Left ventricle myocardium inferior (tissue), 1 donor: ENCODE measurements at regions not wholly inside any gene's neighbourhood (a gene's known extent, or its start where the extent isn't known, plus 50 kb on each side); places are given as distances from the start of the nearest gene placed in this dataset.

Experiments
- DNase-seq: peaks from one replicate; pipeline ENCODE4 v3.0.0-alpha.2; 2020
- H3K27ac ChIP-seq: fragments of 200-600 bp; replicated peaks from 2 replicates; pipeline ENCODE4 v1.8.0; 2021
- H3K27me3 ChIP-seq: fragments of 200-600 bp; 2 replicates; pipeline ENCODE4 v1.8.0; 2021; ENCODE audit warnings: low read depth
- H3K36me3 ChIP-seq: fragments of 200-600 bp; 2 replicates; pipeline ENCODE4 v1.8.0; 2021
- H3K4me1 ChIP-seq: fragments of 200-600 bp; 2 replicates; pipeline ENCODE4 v1.8.0; 2021
- H3K4me3 ChIP-seq: fragments of 200-600 bp; 2 replicates; pipeline ENCODE4 v1.8.0; 2021; ENCODE audit warnings: mild to moderate bottlenecking, moderate library complexity
- H3K9me3 ChIP-seq: fragments of 200-600 bp; replicated peaks from 2 replicates; pipeline ENCODE4 v1.8.0; 2021
- CTCF ChIP-seq: fragments of 200-600 bp; IDR thresholded peaks from 2 replicates; pipeline ENCODE4 v1.8.0; 2021; ENCODE audit warnings: antibody characterized with exemption, mild to moderate bottlenecking, borderline replicate concordance
- intact Hi-C: fragments of 100-400 bp; cut with micrococcal nuclease; formaldehyde crosslinking; loops from one replicate; pipeline ENCODE4 v1.11.0; 2022
- donor health status: DM: no; HTN: yes; CAD: no; lungs with severe emphysema.

GRCh38 chr16:74080311-74080710, 216.3 kb upstream of the PSMD7 start:
- H3K9me3 ChIP-seq: peaks cover 5% of the 10 kb centered on the region
- intact Hi-C loops: no loop called here
- no peak overlapping the region for H3K4me3 ChIP-seq
- H3K4me1 ChIP-seq: no peaks in the 10 kb centered on the region
- DNase-seq: no peak
- no peak overlapping the region for H3K27ac ChIP-seq
- peaks cover 4% of the 10 kb centered on the region for H3K27me3 ChIP-seq
- no peak for TF ChIP-seq CTCF
- no peaks in the 10 kb centered on the region for H3K36me3 ChIP-seq

DNA sequence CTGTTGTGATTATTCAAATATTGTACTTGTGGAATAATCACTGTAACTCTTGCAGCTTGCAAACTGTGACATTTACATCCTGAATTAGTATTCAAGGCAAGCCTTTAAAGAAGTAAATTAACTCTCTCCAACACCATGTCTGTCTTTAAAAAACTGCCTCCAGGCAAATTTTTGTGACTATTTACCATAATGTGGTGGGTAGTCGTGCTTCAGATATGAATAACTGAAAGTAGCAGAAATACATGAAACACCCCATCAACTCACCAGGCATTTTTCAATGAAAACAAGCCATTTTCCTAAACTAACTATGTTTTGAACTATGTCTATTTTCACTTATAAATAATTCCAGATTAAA, 217.4 kb upstream of the PSMD7 start:
- TF ChIP-seq CTCF: no peak
- Histone ChIP-seq H3K27ac (no peak overlapping the region), H3K9me3 (peaks cover 14% of the 10 kb centered on the region), H3K4me1 (no peaks in the 10 kb centered on the region), H3K4me3 (no peak overlapping the region), H3K36me3 (no peaks in the 10 kb centered on the region), H3K27me3 (no peaks in the 10 kb centered on the region)
- intact Hi-C loops: no loop called here
- DNase-seq: no peak

DNA sequence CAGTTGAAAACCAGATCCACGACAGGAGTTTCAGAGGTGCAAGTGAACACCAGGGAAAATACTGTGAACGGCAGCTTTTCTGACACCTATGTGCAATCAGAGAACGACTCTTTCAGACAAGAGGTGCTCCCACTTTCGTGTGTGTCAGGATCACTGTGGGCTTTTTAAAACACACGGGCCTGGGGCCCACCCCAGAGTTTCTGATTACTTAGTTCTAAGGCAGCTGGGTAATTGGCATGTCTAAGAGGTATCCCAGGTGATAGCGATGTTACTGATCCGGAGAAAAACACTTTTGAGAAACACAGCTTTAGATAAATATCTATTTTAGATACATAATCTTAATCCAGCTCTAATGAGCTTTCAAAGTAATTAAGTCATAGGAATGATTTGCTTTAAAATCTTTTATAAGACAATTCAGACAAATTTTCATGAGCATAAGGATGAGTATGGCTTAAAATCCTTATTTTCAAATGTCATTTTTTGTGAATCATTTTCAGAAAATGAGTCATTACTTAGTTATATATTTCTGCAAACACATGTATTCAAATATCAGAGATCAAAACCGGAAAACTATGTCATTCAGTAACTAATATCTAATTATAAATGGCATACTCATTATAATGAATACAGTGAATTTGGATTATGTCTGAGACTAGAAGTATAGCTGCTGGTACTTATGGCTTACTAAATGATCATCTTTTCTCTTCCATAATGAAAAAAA, 217.9 kb upstream of the PSMD7 start:
- no peak for TF ChIP-seq CTCF
- H3K27me3 ChIP-seq: no peaks in the 10 kb centered on the region
- no peaks in the 10 kb centered on the region for H3K36me3 ChIP-seq
- intact Hi-C loops: no loop called here
- no peak overlapping the region for H3K4me3 ChIP-seq
- H3K9me3 ChIP-seq: peaks cover 14% of the 10 kb centered on the region
- DNase-seq: no peak
- H3K27ac ChIP-seq: no peak overlapping the region
- H3K4me1 ChIP-seq: no peaks in the 10 kb centered on the region

GRCh38 chr16:74076568-74076967, 220.0 kb upstream of the PSMD7 start:
- intact Hi-C loops: no loop called here
- no peaks in the 10 kb centered on the region for H3K27me3 ChIP-seq
- no peaks in the 10 kb centered on the region for H3K4me1 ChIP-seq
- TF ChIP-seq CTCF: no peak
- no peak for DNase-seq
- H3K9me3 ChIP-seq: peaks cover 14% of the 10 kb centered on the region
- no peaks in the 10 kb centered on the region for H3K36me3 ChIP-seq
- no peak overlapping the region for H3K27ac ChIP-seq
- H3K4me3 ChIP-seq: no peak overlapping the region

GRCh38 chr16:74075393-74075792, 221.2 kb upstream of the PSMD7 start:
- Histone ChIP-seq H3K27me3 (no peaks in the 10 kb centered on the region), H3K27ac (no peak overlapping the region), H3K4me1 (no peaks in the 10 kb centered on the region), H3K36me3 (no peaks in the 10 kb centered on the region), H3K4me3 (no peak overlapping the region), H3K9me3 (peaks cover 14% of the 10 kb centered on the region)
- intact Hi-C loops: no loop called here
- DNase-seq: no peak
- no peak for TF ChIP-seq CTCF
